ENCODE measurements at regions not wholly inside any gene's neighbourhood (a gene's known extent, or its start where the extent isn't known, plus 50 kb on each side); places are given as distances from the start of the nearest gene placed in this dataset.
"Not testable (repeated sequence)": the region's sequence is repeated elsewhere in the genome, so short reads cannot be mapped to it uniquely, and the experiment has no call there.

GRCh38 chr12:78278706-78279190 lies 448.1 kb downstream of the NAV3 start:
- TF ChIP-seq, protein P1, sequence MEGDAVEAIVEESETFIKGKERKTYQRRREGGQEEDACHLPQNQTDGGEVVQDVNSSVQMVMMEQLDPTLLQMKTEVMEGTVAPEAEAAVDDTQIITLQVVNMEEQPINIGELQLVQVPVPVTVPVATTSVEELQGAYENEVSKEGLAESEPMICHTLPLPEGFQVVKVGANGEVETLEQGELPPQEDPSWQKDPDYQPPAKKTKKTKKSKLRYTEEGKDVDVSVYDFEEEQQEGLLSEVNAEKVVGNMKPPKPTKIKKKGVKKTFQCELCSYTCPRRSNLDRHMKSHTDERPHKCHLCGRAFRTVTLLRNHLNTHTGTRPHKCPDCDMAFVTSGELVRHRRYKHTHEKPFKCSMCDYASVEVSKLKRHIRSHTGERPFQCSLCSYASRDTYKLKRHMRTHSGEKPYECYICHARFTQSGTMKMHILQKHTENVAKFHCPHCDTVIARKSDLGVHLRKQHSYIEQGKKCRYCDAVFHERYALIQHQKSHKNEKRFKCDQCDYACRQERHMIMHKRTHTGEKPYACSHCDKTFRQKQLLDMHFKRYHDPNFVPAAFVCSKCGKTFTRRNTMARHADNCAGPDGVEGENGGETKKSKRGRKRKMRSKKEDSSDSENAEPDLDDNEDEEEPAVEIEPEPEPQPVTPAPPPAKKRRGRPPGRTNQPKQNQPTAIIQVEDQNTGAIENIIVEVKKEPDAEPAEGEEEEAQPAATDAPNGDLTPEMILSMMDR (conservative IDR thresholded peaks at IDR 0.05): no peak
- Mint-ChIP-seq H3K36me3 (ENCODE audit: low read depth) (peaks cover 13% of the 10 kb centered on the region), H3K27me3 (ENCODE audit: insufficient read depth) (no peaks in the 10 kb centered on the region), H3K4me1 (peaks cover 16% of the 10 kb centered on the region), H3K27ac (no peak overlapping the region), H3K9me3 (peaks cover 34% of the 10 kb centered on the region), H3K4me3 (no peak overlapping the region)
- Histone ChIP-seq H3K4me3 (ENCODE audit: low read length) (no peak overlapping the region), H3K9me3 (ENCODE audit: control insufficient read depth, low read length) (peaks cover 25% of the 10 kb centered on the region), H3K4me1 (ENCODE audit: control insufficient read depth, insufficient read depth, low read length) (no peaks in the 10 kb centered on the region), H3K27me3 (ENCODE audit: control insufficient read depth, insufficient read depth, low read length, poor library complexity, severe bottlenecking) (no peaks in the 10 kb centered on the region), H3K27ac (ENCODE audit: low read depth, low read length) (no peak overlapping the region), H3K36me3 (ENCODE audit: control insufficient read depth, insufficient read depth, low read length) (no peaks in the 10 kb centered on the region), H3K9ac (ENCODE audit: extremely low read depth, low read length, poor library complexity, severe bottlenecking) (no peak overlapping the region)
- WGBS, 2 experiments (ENCODE audit: insufficient coverage in 1 of 2, insufficient read length in 1 of 2): 100% methylated on average over 2 of the region's 2 CpGs; no CpG with 5 or more reads in 1 of the 2 experiments
- DNase-seq: no peak

DNA sequence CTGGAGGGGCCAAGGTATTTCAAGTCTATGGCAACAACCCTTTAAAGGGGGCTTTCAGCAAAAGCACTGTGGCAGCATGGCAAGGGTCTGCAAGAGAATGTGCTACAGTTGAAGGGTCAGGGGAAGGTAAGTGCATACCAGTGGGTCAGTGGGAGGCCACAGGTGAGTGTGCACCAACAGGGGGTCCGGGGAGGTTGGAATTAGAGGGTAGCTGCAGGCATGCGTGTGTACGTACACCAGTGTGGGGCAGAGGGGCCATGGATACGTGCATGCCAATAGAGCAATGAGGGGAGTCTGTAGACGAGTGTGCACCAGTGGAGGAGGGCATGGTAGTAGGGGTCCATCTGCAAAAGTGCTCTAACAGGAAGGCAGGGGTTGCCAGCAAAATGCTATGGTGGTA lies 448.9 kb downstream of the NAV3 start:
- no peak overlapping the region for H3K27ac Mint-ChIP-seq
- peaks cover 13% of the 10 kb centered on the region for H3K36me3 Mint-ChIP-seq (ENCODE audit: low read depth)
- H3K27ac ChIP-seq (ENCODE audit: low read depth, low read length): no peak overlapping the region
- H3K27me3 Mint-ChIP-seq (ENCODE audit: insufficient read depth): no peaks in the 10 kb centered on the region
- peaks cover 16% of the 10 kb centered on the region for H3K4me1 Mint-ChIP-seq
- no peaks in the 10 kb centered on the region for H3K27me3 ChIP-seq (ENCODE audit: control insufficient read depth, insufficient read depth, low read length, poor library complexity, severe bottlenecking)
- H3K9ac ChIP-seq (ENCODE audit: extremely low read depth, low read length, poor library complexity, severe bottlenecking): no peak overlapping the region
- H3K4me3 Mint-ChIP-seq: no peak overlapping the region
- no peaks in the 10 kb centered on the region for H3K36me3 ChIP-seq (ENCODE audit: control insufficient read depth, insufficient read depth, low read length)
- H3K4me3 ChIP-seq (ENCODE audit: low read length): no peak overlapping the region
- TF ChIP-seq, protein P1 (conservative IDR thresholded peaks at IDR 0.05): no peak
- 87 to 100% methylated on average over 1 to 5 of the region's 5 CpGs for WGBS, 2 experiments (ENCODE audit: insufficient coverage in 1 of 2, insufficient read length in 1 of 2)
- no peaks in the 10 kb centered on the region for H3K4me1 ChIP-seq (ENCODE audit: control insufficient read depth, insufficient read depth, low read length)
- peaks cover 25% of the 10 kb centered on the region for H3K9me3 ChIP-seq (ENCODE audit: control insufficient read depth, low read length)
- no peak for DNase-seq
- peaks cover 34% of the 10 kb centered on the region for H3K9me3 Mint-ChIP-seq

- not testable (repeated sequence) for H3K27ac ChIP-seq (ENCODE audit: low read depth, low read length); H3K36me3 ChIP-seq (ENCODE audit: control insufficient read depth, insufficient read depth, low read length); H3K27me3 ChIP-seq (ENCODE audit: control insufficient read depth, insufficient read depth, low read length, poor library complexity, severe bottlenecking); DNase-seq; H3K27me3 Mint-ChIP-seq (ENCODE audit: insufficient read depth); H3K4me3 Mint-ChIP-seq; H3K4me1 Mint-ChIP-seq; H3K9ac ChIP-seq (ENCODE audit: extremely low read depth, low read length, poor library complexity, severe bottlenecking); H3K4me3 ChIP-seq (ENCODE audit: low read length); H3K27ac Mint-ChIP-seq; H3K4me1 ChIP-seq (ENCODE audit: control insufficient read depth, insufficient read depth, low read length)
- H3K9me3 Mint-ChIP-seq: peaks cover 32% of the 10 kb centered on the region
- WGBS, 2 experiments (ENCODE audit: insufficient coverage in 1 of 2, insufficient read length in 1 of 2): 71 to 89% methylated on average over 1 of the region's 2 CpGs
- peaks cover 25% of the 10 kb centered on the region for H3K9me3 ChIP-seq (ENCODE audit: control insufficient read depth, low read length)
- peaks cover 13% of the 10 kb centered on the region for H3K36me3 Mint-ChIP-seq (ENCODE audit: low read depth)
Measured at GRCh38 chr12:78281102-78281501, 450.4 kb downstream of the NAV3 start.

DNA sequence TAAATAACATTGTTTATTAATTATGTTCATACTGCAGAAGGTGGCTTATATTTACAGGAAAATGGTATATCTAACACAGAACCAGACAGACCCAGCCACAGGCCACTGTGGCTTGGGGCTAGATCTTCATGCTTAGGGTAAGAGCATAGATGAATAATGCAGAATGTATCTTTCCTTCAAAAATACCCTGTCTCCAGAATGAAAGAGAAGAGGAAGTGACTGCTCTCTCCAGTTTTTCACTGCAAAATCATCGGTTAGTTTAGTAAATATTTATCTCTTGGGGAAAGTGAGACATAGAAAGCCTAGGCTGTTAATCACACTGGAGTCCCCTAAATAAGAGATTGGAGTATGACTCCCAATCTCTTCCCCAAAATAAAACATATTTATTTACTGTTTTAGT lies 453.7 kb downstream of the NAV3 start:
- H3K27ac ChIP-seq (ENCODE audit: low read depth, low read length): no peak overlapping the region
- H3K36me3 Mint-ChIP-seq (ENCODE audit: low read depth): no peaks in the 10 kb centered on the region
- no peaks in the 10 kb centered on the region for H3K36me3 ChIP-seq (ENCODE audit: control insufficient read depth, insufficient read depth, low read length)
- no peaks in the 10 kb centered on the region for H3K27me3 ChIP-seq (ENCODE audit: control insufficient read depth, insufficient read depth, low read length, poor library complexity, severe bottlenecking)
- no peak overlapping the region for H3K4me3 ChIP-seq (ENCODE audit: low read length)
- no peaks in the 10 kb centered on the region for H3K4me1 ChIP-seq (ENCODE audit: control insufficient read depth, insufficient read depth, low read length)
- H3K4me3 Mint-ChIP-seq: no peak overlapping the region
- no peak for DNase-seq
- H3K27ac Mint-ChIP-seq: no peak overlapping the region
- H3K9me3 ChIP-seq (ENCODE audit: control insufficient read depth, low read length): no peaks in the 10 kb centered on the region
- H3K4me1 Mint-ChIP-seq: no peaks in the 10 kb centered on the region
- WGBS, 2 experiments (ENCODE audit: insufficient coverage in 1 of 2, insufficient read length in 1 of 2): 90% methylated on average over 1 of the region's 1 CpG; no CpG with 5 or more reads in 1 of the 2 experiments
- no peak overlapping the region for H3K9ac ChIP-seq (ENCODE audit: extremely low read depth, low read length, poor library complexity, severe bottlenecking)
- H3K27me3 Mint-ChIP-seq (ENCODE audit: insufficient read depth): no peaks in the 10 kb centered on the region
- TF ChIP-seq, protein P1 (conservative IDR thresholded peaks at IDR 0.05): no peak
- peaks cover 2% of the 10 kb centered on the region for H3K9me3 Mint-ChIP-seq
